Tibial nerve (tissue), 4 donors: ENCODE measurements at regions not wholly inside any gene's neighbourhood (a gene's known extent, or its start where the extent isn't known, plus 50 kb on each side); places are given as distances from the start of the nearest gene placed in this dataset.

Source experiments
- EP300 ChIP-seq, 2 donors: sonication (generic); formaldehyde crosslinking; IDR thresholded peaks; one replicate each; pipeline ENCODE4 v1.6.1; 2017; ENCODE audit warnings: antibody characterized with exemption in 2 of 2, mild to moderate bottlenecking in 1 of 2
- TF ChIP-seq, protein P1 (sequence below), 5 experiments: fragments of 200-600 bp in 3 of 5; fragments of 450-650 bp in 2 of 5; sonication (generic) in 3 of 5; IDR thresholded peaks; one replicate each; pipeline ENCODE4 v1.5.1; 2016 to 2019; ENCODE audit warnings: antibody characterized with exemption in 5 of 5, mild to moderate bottlenecking in 3 of 5, moderate library complexity in 2 of 5

DNA sequence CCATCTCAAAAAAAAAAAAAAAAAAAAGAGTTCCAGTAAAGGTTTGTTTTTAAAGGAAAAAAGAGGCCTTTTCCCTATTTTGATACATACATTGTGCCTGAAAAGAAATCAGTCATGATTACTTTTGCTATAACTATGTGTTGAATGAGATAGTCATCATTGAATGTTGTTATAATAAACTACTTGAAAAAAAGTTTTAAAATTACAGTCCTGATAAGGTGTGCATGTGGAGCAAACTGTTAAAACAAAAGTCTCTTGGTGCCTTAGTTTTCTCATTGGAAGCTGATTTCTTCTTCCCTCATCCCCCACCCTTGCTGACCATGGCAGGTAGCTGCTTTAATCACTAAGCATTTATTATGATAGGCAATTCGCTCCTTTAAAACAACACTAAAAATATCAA, 172.3 kb upstream of the TBCA start:
- no peak for TF ChIP-seq EP300 (IDR thresholded peaks at IDR 0.05)
- TF ChIP-seq, protein P1, sequence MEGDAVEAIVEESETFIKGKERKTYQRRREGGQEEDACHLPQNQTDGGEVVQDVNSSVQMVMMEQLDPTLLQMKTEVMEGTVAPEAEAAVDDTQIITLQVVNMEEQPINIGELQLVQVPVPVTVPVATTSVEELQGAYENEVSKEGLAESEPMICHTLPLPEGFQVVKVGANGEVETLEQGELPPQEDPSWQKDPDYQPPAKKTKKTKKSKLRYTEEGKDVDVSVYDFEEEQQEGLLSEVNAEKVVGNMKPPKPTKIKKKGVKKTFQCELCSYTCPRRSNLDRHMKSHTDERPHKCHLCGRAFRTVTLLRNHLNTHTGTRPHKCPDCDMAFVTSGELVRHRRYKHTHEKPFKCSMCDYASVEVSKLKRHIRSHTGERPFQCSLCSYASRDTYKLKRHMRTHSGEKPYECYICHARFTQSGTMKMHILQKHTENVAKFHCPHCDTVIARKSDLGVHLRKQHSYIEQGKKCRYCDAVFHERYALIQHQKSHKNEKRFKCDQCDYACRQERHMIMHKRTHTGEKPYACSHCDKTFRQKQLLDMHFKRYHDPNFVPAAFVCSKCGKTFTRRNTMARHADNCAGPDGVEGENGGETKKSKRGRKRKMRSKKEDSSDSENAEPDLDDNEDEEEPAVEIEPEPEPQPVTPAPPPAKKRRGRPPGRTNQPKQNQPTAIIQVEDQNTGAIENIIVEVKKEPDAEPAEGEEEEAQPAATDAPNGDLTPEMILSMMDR (IDR thresholded peaks at IDR 0.05), result no peak
